ENCODE measurements at regions not wholly inside any gene's neighbourhood (a gene's known extent, or its start where the extent isn't known, plus 50 kb on each side); places are given as distances from the start of the nearest gene placed in this dataset.
"Not testable (repeated sequence)": the region's sequence is repeated elsewhere in the genome, so short reads cannot be mapped to it uniquely, and the experiment has no call there.

DNA sequence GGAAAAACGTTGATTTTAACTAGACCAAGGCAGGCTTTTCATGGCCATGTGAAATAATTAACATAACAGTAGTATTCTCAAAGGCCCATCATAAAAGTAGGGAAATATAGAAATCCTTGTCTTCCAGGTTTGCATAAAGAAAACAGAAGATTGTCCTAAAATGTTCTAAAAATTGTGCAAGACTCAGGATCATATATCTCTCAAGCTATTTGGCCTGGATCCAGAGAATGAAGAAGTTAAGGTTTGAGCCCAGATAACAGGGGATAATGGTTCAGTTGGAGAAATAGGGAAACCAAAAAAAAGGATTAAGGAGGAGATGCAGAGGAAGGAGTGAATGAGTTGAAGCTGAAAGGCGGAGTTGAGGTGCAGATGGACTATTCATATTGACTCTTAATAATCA is 555.5 kb upstream of the NR5A2 start:
- ATAC-seq (no peak), DNase-seq (ENCODE audit: low spot score in 2 of 2) (no peak)
- no peaks in the 10 kb centered on the region for H3K9me3 Mint-ChIP-seq
- H3K36me3 Mint-ChIP-seq = no peaks in the 10 kb centered on the region
- H3K27ac Mint-ChIP-seq = no peak overlapping the region

GRCh38 chr1:199472978-199473377 is 554.5 kb upstream of the NR5A2 start:
- no peaks in the 10 kb centered on the region for H3K9me3 Mint-ChIP-seq
- H3K27ac Mint-ChIP-seq = no peak overlapping the region
- DNase-seq (ENCODE audit: low spot score in 2 of 2) = no peak
- no peak for ATAC-seq
- no peaks in the 10 kb centered on the region for H3K36me3 Mint-ChIP-seq

GRCh38 chr1:199474738-199475137 is 552.8 kb upstream of the NR5A2 start:
- Mint-ChIP-seq H3K9me3 (no peaks in the 10 kb centered on the region), H3K36me3 (no peaks in the 10 kb centered on the region), H3K27ac (no peak overlapping the region)
- ATAC-seq (no peak), DNase-seq (ENCODE audit: low spot score in 2 of 2) (no peak)

GRCh38 chr1:199482426-199482825 is 545.1 kb upstream of the NR5A2 start:
- H3K9me3 Mint-ChIP-seq = no peaks in the 10 kb centered on the region
- DNase-seq (ENCODE audit: low spot score in 2 of 2) (no peak), ATAC-seq (no peak)
- H3K36me3 Mint-ChIP-seq = no peaks in the 10 kb centered on the region
- no peak overlapping the region for H3K27ac Mint-ChIP-seq

DNA sequence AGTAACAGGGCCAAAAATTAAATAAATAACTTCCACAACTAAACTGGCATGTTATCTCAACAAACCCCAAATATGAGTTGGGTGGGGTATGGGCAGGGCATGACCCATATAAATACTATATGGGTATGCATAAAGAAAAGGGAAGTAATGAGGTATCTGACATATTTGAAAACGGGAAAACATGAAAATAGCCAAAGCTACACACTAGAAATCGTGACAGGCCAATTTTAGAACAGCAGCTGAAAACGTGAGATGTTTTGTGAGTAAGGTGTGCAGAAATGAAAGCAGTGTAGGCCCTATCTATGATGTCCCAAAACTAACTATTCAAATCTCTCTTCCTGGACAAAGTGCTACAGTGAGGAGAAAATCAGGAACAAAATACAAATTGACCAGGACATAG is 537.9 kb upstream of the NR5A2 start:
- H3K36me3 Mint-ChIP-seq = peaks cover 5 to 6% of the 10 kb centered on the region in 2 donors
- H3K27ac Mint-ChIP-seq = no peak overlapping the region
- ATAC-seq (no peak), DNase-seq (ENCODE audit: low spot score in 2 of 2) (no peak)
- H3K9me3 Mint-ChIP-seq = peaks cover 5 to 9% of the 10 kb centered on the region in 2 donors

DNA sequence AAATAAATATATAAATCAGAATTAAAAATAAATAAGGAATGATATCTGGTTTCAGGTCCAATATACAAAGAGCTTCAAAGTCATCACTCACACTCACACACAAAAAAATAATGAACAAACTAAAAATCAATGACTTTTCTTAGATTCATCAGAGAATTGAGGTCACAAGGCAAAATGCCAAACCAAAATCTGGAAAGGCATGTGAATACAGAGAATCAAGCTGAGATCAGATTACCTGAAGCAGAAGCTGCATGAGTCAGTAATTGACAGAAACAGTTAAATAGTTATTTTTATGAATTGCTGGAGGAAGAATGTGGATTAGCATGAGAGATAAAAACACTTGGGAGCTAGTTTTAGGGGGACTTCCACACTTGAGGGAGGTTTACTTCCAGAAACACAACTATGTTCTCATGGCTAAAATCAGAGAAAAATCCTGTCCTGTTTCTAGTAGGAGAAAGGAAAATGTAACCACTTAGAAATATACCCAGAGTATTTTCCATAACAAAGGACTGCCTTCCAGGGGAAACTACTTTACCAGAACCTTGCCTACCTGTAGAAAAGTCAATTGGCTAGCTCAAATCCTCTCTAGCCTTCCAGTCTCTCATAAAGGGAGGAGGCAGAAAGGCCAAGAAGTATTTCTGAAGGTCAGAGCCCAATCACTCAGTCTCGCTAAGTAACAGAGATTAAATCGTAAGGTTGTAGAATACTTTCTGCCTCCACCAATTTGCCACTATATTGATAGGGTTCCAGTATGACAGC is 536.6 kb upstream of the NR5A2 start:
- H3K36me3 Mint-ChIP-seq = peaks cover 13 to 15% of the 10 kb centered on the region in 2 donors
- DNase-seq (ENCODE audit: low spot score in 2 of 2) (no peak), ATAC-seq (no peak)
- H3K27ac Mint-ChIP-seq = no peak overlapping the region
- H3K9me3 Mint-ChIP-seq = peaks cover 12 to 14% of the 10 kb centered on the region in 2 donors

- DNase-seq (ENCODE audit: low spot score in 2 of 2) = no peak
- ATAC-seq = no peak
- Mint-ChIP-seq H3K27ac (no peak overlapping the region), H3K36me3 (peaks cover 13 to 15% of the 10 kb centered on the region in 2 donors), H3K9me3 (peaks cover 12 to 21% of the 10 kb centered on the region in 2 donors)
Measured at GRCh38 chr1:199495432-199495831, 532.1 kb upstream of the NR5A2 start.

GRCh38 chr1:199498802-199499201 is 528.7 kb upstream of the NR5A2 start:
- Mint-ChIP-seq H3K9me3 (peaks cover 9 to 15% of the 10 kb centered on the region in 2 donors), H3K36me3 (peaks cover 10 to 11% of the 10 kb centered on the region in 2 donors)
- ATAC-seq; DNase-seq (ENCODE audit: low spot score in 2 of 2); H3K27ac Mint-ChIP-seq: not testable (repeated sequence)

GRCh38 chr1:199508072-199508471 is 519.4 kb upstream of the NR5A2 start:
- no peak overlapping the region for H3K27ac Mint-ChIP-seq
- ATAC-seq = no peak
- no peaks in the 10 kb centered on the region for H3K36me3 Mint-ChIP-seq
- no peak for DNase-seq (ENCODE audit: low spot score in 2 of 2)
- H3K9me3 Mint-ChIP-seq = no peaks in the 10 kb centered on the region

DNA sequence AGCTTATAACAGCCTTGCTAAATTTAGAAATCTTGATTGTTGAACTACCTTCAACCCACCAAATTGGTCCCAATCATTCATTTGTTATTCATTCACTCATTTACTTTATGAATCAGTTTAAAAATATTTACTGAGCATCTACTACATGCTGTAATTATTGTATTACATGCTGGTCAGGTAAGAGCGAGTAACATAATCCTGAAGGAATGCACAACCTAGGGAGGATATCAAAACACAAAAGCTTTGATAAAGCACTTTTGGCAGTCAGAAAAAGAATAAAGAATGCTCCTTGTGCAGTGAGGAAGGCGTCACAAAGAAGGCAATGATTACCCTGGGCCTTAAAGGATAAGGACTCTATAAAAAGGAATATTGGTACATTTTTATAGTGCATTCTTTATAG is 518.9 kb upstream of the NR5A2 start:
- no peak for ATAC-seq
- no peaks in the 10 kb centered on the region for H3K36me3 Mint-ChIP-seq
- H3K9me3 Mint-ChIP-seq = no peaks in the 10 kb centered on the region
- no peak for DNase-seq (ENCODE audit: low spot score in 2 of 2)
- H3K27ac Mint-ChIP-seq = no peak overlapping the region

- no peak for ATAC-seq
- H3K9me3 Mint-ChIP-seq = no peaks in the 10 kb centered on the region
- no peaks in the 10 kb centered on the region for H3K36me3 Mint-ChIP-seq
- no peak for DNase-seq (ENCODE audit: low spot score in 2 of 2)
- no peak overlapping the region for H3K27ac Mint-ChIP-seq
Measured at GRCh38 chr1:199509456-199509855, 518.1 kb upstream of the NR5A2 start.

DNA sequence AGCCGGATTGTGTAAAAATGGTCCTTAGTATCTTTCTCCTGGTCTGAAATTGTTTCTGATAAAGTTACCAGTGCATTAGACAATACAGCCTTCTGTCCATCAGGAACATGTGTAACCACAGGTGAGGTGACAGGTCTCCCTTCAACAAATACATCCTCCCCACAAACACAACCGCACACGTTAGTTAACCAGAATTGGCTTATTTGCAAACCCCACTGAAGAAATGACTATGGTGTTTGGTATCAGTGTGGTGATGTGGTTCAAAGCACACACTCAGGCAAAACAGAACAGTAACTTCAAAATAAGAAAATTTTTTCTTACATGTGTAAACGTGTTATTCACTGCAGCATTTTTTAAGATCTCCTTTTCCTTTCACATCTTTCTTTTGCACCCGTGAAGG is 517.2 kb upstream of the NR5A2 start:
- no peak for ATAC-seq
- DNase-seq (ENCODE audit: low spot score in 2 of 2) = no peak
- H3K9me3 Mint-ChIP-seq = no peaks in the 10 kb centered on the region
- H3K36me3 Mint-ChIP-seq = no peaks in the 10 kb centered on the region
- no peak overlapping the region for H3K27ac Mint-ChIP-seq

- no peak for DNase-seq (ENCODE audit: low spot score in 2 of 2)
- ATAC-seq = no peak
- H3K9me3 Mint-ChIP-seq = no peaks in the 10 kb centered on the region
- no peak overlapping the region for H3K27ac Mint-ChIP-seq
- H3K36me3 Mint-ChIP-seq = no peaks in the 10 kb centered on the region
Measured at GRCh38 chr1:199512037-199512710, 515.3 kb upstream of the NR5A2 start.

DNA sequence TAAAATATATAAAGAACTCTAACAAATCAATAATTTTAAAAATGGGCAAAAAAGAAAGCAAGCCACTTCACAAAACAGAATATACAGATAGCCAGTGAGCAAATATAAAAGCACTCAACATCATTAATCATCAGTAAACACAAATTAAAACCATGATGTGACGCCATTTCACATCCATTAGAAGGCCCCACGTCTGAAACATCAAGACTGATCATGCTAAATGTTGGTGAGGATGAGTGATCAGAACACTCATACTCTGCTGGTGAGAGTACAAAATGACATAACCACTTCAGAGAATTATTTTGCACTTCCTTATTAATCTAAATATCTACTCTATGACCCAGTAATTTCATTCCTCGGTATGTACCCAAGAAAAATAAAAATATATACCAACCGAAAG is 512.2 kb upstream of the NR5A2 start:
- Mint-ChIP-seq H3K9me3 (no peaks in the 10 kb centered on the region), H3K36me3 (no peaks in the 10 kb centered on the region), H3K27ac (no peak overlapping the region)
- ATAC-seq (no peak), DNase-seq (ENCODE audit: low spot score in 2 of 2) (no peak)

- no peak for ATAC-seq
- Mint-ChIP-seq H3K36me3 (no peaks in the 10 kb centered on the region), H3K27ac (no peak overlapping the region), H3K9me3 (no peaks in the 10 kb centered on the region)
- DNase-seq (ENCODE audit: low spot score in 2 of 2) = no peak
Measured at GRCh38 chr1:199522338-199522737, 505.2 kb upstream of the NR5A2 start.

GRCh38 chr1:199522936-199523335 is 504.6 kb upstream of the NR5A2 start:
- Mint-ChIP-seq H3K36me3 (no peaks in the 10 kb centered on the region), H3K27ac (no peak overlapping the region), H3K9me3 (no peaks in the 10 kb centered on the region)
- DNase-seq (ENCODE audit: low spot score in 2 of 2) = no peak
- no peak for ATAC-seq

- H3K27ac Mint-ChIP-seq = no peak overlapping the region
- peaks cover 7 to 12% of the 10 kb centered on the region in 2 donors for H3K9me3 Mint-ChIP-seq
- ATAC-seq (no peak), DNase-seq (ENCODE audit: low spot score in 2 of 2) (no peak)
- H3K36me3 Mint-ChIP-seq = peaks cover 0 to 7% of the 10 kb centered on the region in 2 donors
Measured at GRCh38 chr1:199529324-199529723, 498.2 kb upstream of the NR5A2 start.

- H3K36me3 Mint-ChIP-seq = peaks cover 8 to 19% of the 10 kb centered on the region in 2 donors
- not testable (repeated sequence) for H3K27ac Mint-ChIP-seq; DNase-seq (ENCODE audit: low spot score in 2 of 2); ATAC-seq
- peaks cover 15 to 28% of the 10 kb centered on the region in 2 donors for H3K9me3 Mint-ChIP-seq
Measured at GRCh38 chr1:199533361-199533760, 494.1 kb upstream of the NR5A2 start.

All from activated naive CD4-positive, alpha-beta T cell treated with anti-CD3 and anti-CD28 coated beads, Interleukin-2, amount 50 U/mL, for 72 hours (primary cell).